ENCODE measurements at regions not wholly inside any gene's neighbourhood (a gene's known extent, or its start where the extent isn't known, plus 50 kb on each side); places are given as distances from the start of the nearest gene placed in this dataset.

DNA sequence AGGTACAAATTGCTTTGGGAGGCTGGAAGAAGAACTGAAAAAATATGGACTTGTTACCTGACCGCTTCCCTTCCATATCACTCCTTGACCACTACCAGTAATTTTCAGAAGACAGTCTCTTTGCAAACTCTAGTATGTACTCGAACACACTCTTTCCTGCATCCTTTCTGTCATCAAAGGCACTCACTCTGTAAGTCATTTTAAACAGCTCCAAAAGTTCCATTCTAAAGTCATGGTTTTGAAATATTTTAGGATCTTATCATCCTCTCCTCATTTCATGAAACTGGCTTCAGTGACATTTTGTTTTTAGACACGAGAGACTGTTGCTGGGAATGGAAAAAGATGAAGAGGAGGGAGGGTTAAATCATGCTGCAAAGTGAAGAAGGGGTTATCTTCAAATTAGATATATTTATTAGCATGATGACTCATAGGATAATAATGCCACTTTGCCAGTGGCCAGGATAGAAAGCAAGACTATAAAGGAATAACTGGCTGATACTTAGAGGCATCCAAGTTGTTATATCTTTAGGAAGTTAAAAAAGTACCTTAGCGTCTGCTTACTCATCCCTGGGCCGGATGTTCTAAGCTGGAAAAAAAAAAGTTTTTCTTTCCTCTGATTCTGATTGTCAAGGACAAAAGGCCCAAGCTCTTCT, 549.3 kb downstream of the METTL15 start:
- TF ChIP-seq POLR2AphosphoS5 (IDR thresholded peaks at IDR 0.05; ENCODE audit: low read depth, low read length) (no peak), POLR2A (IDR thresholded peaks at IDR 0.05; ENCODE audit: low read depth, low read length) (no peak), TAF1 (IDR thresholded peaks at IDR 0.05; ENCODE audit: low read depth, low read length) (no peak), POU2F2 (IDR thresholded peaks at IDR 0.05; ENCODE audit: low read depth, low read length) (no peak)
